HG02938 (cell line): ENCODE measurements at regions not wholly inside any gene's neighbourhood (a gene's known extent, or its start where the extent isn't known, plus 50 kb on each side); places are given as distances from the start of the nearest gene placed in this dataset.
"Not testable (repeated sequence)": the region's sequence is repeated elsewhere in the genome, so short reads cannot be mapped to it uniquely, and the experiment has no call there.

Source experiments
- ATAC-seq: cut with Tn5 transposase; IDR thresholded peaks from one replicate; pipeline ENCODE4 v1.9.1; 2021; ENCODE audit warnings: mild to moderate bottlenecking, moderate library complexity; ENCODE audit not compliant: unreplicated experiment

GRCh38 chr5:125691738-125692530, 731.3 kb upstream of the GRAMD2B start:
- not testable (repeated sequence) for ATAC-seq

DNA sequence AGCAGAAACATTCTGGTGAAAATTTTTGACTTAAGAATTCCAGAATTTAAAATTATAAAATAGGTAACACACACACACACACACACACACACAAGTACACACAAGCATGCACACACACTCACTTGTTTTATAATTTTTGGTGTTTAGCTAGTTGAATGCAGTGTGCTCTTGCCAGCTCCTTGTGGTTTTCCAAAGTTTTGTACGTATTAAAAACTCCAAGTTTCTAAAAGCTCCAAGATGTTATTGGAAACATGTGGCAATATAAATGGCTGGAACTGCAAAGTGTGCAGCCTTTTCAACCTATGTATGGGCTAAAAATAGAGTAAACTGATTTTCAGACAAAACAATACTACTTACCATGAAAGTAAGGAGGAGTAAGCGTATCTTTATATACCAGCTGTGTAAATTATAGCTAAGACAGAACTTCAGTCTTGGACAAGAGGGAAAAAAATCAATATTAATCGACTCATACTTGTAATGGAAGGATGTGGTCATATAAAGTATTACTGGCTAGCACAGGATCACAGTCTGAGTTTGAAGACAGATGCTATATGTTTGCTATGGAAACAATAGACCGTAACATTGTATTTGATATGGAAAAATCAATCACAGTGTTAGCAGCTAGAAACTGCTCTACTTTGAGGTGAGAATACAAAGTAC, 727.1 kb upstream of the GRAMD2B start:
- no peak for ATAC-seq

- no peak for ATAC-seq
These were observed 726.4 kb upstream of the GRAMD2B start for GRCh38 chr5:125696762-125697161.

GRCh38 chr5:125698420-125698819, 724.8 kb upstream of the GRAMD2B start:
- no peak for ATAC-seq

- ATAC-seq = no peak
These were observed 723.3 kb upstream of the GRAMD2B start for GRCh38 chr5:125699860-125700259.

DNA sequence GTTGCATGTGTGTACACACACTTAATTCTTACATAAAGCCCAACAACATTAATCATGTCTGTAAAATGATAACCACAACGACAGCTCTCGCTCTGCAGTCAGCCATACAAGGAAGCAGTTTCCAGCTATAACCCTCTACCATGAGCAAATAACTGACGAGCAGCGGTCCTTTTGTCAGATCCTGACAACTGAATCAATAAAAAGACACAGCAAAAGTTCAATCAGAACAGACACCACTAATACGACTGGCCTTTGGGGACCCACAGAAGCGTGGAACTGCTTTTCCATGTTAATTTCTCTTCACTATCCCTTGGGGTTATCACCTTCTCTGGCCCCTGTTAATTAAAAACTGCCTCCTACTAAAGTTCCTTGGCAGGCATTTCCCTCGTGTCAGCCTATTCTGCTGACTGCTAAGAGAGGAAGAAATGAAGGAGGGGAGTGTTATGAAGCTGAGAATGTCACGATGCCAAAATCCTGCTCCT, 722.8 kb upstream of the GRAMD2B start:
- no peak for ATAC-seq

DNA sequence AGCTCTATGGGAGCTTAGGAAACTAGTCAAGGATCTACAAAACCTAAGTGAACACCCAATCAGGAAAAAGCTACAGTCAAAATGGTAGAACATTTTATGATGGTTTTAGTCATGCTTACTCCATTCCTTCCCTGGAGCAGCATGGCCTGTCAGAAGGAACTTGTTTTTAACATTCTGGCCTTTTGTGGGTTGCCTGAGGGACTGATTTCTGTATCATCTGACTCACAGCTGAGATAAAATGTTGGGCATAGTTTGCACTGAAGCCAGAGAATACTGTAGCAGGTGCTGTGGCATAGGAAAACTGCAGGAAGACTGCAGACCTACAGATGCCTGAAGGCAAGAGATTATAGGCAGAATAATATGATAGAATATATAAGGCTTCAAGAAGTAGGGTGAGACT, 719.6 kb upstream of the GRAMD2B start:
- no peak for ATAC-seq

- ATAC-seq = no peak
These were observed 718.3 kb upstream of the GRAMD2B start for GRCh38 chr5:125704888-125705287.

GRCh38 chr5:125708583-125708982, 714.6 kb upstream of the GRAMD2B start:
- no peak for ATAC-seq

GRCh38 chr5:125710745-125711144, 712.5 kb upstream of the GRAMD2B start:
- ATAC-seq = no peak

DNA sequence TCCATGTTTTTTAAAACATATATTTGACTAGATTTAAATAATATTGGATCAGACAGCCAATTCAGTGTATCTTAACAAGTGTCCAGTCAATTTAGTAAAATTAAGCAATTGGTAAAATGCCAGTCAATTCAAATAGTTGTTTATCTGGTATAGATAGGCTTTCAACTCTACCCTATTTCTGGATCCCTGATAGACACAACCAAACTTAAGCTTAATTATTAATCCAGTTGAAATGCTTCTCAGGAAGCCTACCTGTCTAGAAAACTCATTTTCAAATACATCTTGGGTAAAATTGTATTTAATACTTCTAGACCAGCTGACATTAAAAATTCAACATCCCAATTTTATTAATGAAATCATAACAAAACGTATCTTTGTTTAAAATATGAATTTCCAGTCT, 710.8 kb upstream of the GRAMD2B start:
- no peak for ATAC-seq

- no peak for ATAC-seq
These were observed 710.0 kb upstream of the GRAMD2B start for GRCh38 chr5:125713109-125713805.

DNA sequence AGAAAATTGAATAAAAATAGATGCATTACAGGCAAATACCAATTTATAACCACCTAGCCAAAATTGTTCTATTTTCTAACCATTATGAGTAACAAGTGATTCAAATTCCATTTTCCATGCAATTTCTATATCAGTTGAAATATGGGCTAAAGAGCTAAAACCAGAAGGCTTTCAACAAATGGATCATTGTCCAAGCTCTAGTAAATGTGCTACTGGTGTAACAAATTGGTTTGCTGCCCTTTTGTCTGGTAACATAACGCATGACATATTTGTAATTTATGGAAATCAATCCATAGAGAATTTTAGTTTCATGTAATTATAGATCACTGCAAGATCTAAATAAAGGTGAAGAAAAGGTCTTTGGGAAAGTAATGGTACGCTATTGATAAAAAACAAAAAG, 708.0 kb upstream of the GRAMD2B start:
- ATAC-seq = no peak

DNA sequence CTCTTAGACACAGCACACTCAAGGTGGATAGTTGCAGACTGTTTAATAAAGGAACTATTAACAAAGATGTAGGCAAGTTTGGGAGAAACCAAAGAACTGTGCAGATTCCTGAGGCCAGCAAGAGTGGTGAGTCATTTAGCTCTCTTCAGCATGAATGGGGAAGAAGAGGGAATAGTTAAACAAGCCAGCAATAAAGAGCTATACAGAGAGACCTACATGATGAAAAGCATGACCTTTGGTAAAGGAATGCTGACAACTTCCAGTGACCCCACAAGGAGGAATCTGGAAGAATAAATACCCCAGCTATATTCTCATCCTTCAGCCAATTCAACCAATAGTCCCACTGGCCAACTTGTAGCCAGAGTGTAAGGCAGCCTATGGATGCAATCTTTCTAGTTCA, 706.0 kb upstream of the GRAMD2B start:
- no peak for ATAC-seq

- ATAC-seq = no peak
These were observed 703.4 kb upstream of the GRAMD2B start for GRCh38 chr5:125719681-125720347.

DNA sequence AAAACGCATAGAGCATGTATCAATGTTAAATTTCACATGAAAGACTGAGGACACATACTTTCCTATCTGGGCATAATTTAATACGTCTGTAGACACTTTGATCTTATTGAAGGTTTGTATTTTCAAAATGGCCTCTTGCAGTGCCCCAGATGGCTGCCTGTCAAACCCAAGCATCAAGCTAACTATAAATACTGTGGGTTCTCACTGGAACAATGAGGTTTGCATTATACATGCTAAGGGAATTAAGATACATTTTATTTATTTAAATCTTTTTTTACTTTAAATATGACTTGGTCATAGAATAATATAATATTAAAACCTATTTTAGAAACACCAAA, 702.9 kb upstream of the GRAMD2B start:
- ATAC-seq = no peak

- ATAC-seq = no peak
These were observed 702.5 kb upstream of the GRAMD2B start for GRCh38 chr5:125720721-125721120.

DNA sequence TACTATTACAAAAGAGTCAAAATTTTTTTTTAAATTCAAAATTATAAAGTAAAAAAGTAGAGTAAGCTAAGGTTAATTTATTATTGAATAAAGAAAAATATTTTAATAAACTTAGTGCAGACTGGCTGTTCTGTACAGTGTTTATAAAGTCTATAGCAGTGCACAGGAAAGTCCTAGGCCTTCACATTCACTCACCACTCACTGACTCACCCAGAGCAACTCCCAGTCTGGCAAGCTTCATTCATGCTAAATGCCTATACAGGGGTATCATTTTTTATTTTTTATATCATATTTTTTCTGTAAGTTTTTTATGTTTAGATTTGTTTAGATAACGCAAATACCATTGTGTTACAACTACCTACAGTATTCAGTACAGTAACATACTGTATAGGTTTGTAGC, 700.7 kb upstream of the GRAMD2B start:
- no peak for ATAC-seq

- ATAC-seq = no peak
These were observed 697.5 kb upstream of the GRAMD2B start for GRCh38 chr5:125725691-125726090.

DNA sequence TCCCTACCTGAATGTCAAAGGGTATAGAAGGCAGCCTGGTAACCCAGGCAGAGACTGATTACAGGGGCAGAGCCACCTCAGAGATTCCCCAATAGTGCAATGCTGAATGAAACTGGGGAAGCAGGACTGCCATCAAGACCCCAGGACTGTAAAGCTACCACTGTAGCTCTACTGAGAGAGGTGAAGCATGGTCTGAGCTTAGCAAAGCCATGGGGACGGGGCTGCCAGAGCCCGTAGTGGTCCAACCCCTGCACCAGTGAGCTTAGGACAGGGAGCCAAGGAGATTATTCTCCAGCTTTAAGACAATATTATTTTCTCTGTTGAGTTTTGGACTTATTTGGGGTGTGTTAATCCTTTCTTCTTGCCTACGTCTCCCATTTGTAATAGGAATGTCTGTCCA, 679.3 kb upstream of the GRAMD2B start:
- no peak for ATAC-seq

GRCh38 chr5:125746917-125747316, 676.3 kb upstream of the GRAMD2B start:
- ATAC-seq = no peak
